H9 (cell line): ENCODE measurements at regions not wholly inside any gene's neighbourhood (a gene's known extent, or its start where the extent isn't known, plus 50 kb on each side); places are given as distances from the start of the nearest gene placed in this dataset.

Source experiments
- DNase-seq: peaks from one replicate; pipeline ENCODE4 v3.0.0-alpha.2; 2017
- H2AFZ ChIP-seq: one replicate; pipeline ENCODE4 v1.6.1; 2013; ENCODE audit warnings: mild to moderate bottlenecking, low read length, control low read depth, moderate library complexity
- H2AK5ac ChIP-seq: 2 replicates; pipeline ENCODE4 v1.6.1; 2013; ENCODE audit warnings: low read length, control low read depth, mixed read lengths; ENCODE audit not compliant: insufficient read length
- H2BK120ac ChIP-seq: one replicate; pipeline ENCODE4 v1.6.1; 2013; ENCODE audit warnings: low read depth, mild to moderate bottlenecking, low read length, control low read depth, inconsistent platforms; ENCODE audit not compliant: poor library complexity, severe bottlenecking
- H2BK12ac ChIP-seq: 2 replicates; pipeline ENCODE4 v1.6.1; 2013; ENCODE audit warnings: low read length, control low read depth, mixed read lengths, low read depth; ENCODE audit not compliant: insufficient read length
- H2BK15ac ChIP-seq: 2 replicates; pipeline ENCODE4 v1.6.1; 2013; ENCODE audit warnings: low read depth, low read length, control low read depth
- H2BK20ac ChIP-seq: one replicate; pipeline ENCODE4 v1.6.1; 2013; ENCODE audit warnings: low read depth, mild to moderate bottlenecking, low read length, control low read depth, inconsistent platforms; ENCODE audit not compliant: poor library complexity, severe bottlenecking
- H2BK5ac ChIP-seq: 2 replicates; pipeline ENCODE4 v1.6.1; 2013; ENCODE audit warnings: low read length, control low read depth, mixed read lengths; ENCODE audit not compliant: insufficient read length
- H3K14ac ChIP-seq: 2 replicates; pipeline ENCODE4 v1.6.1; 2013; ENCODE audit warnings: low read length, control low read depth; ENCODE audit not compliant: insufficient read depth
- H3K18ac ChIP-seq: 2 replicates; pipeline ENCODE4 v1.6.1; 2013; ENCODE audit warnings: low read depth, mild to moderate bottlenecking, mixed read lengths, low read length, control low read depth; ENCODE audit not compliant: insufficient read length
- H3K23ac ChIP-seq: 2 replicates; pipeline ENCODE4 v1.6.1; 2013; ENCODE audit warnings: low read length, control low read depth, mixed read lengths, low read depth; ENCODE audit not compliant: insufficient read length
- H3K23me2 ChIP-seq: 2 replicates; pipeline ENCODE4 v1.6.1; 2013; ENCODE audit warnings: low read depth, mild to moderate bottlenecking, mixed read lengths, low read length, control low read depth; ENCODE audit not compliant: insufficient read length, poor library complexity, severe bottlenecking
- H3K27ac ChIP-seq: 2 replicates; pipeline ENCODE4 v1.5.1; 2013; ENCODE audit warnings: low read length, control low read depth, mixed read lengths, low read depth; ENCODE audit not compliant: insufficient read length
- H3K27me3 ChIP-seq: 2 replicates; pipeline ENCODE4 v1.6.1; 2013; ENCODE audit warnings: low read length, control low read depth, inconsistent platforms; ENCODE audit not compliant: insufficient read depth
- H3K4ac ChIP-seq: 2 replicates; pipeline ENCODE4 v1.6.1; 2013; ENCODE audit warnings: low read depth, mild to moderate bottlenecking, control low read depth, inconsistent platforms, low read length, moderate library complexity
- H3K4me1 ChIP-seq: 2 replicates; pipeline ENCODE4 v1.6.1; 2013; ENCODE audit warnings: low read length, control low read depth, inconsistent platforms; ENCODE audit not compliant: insufficient read depth
- H3K4me2 ChIP-seq: 2 replicates; pipeline ENCODE4 v1.6.1; 2013; ENCODE audit warnings: low read length, control low read depth, mixed read lengths; ENCODE audit not compliant: insufficient read length, insufficient read depth
- H3K56ac ChIP-seq: 2 replicates; pipeline ENCODE4 v1.6.1; 2013; ENCODE audit warnings: low read depth, mild to moderate bottlenecking, mixed read lengths, low read length, control low read depth; ENCODE audit not compliant: insufficient read length
- H3K79me1 ChIP-seq: 2 replicates; pipeline ENCODE4 v1.6.1; 2013; ENCODE audit warnings: low read depth, mild to moderate bottlenecking, moderate library complexity, low read length, control low read depth, inconsistent platforms; ENCODE audit not compliant: insufficient read depth, poor library complexity, severe bottlenecking
- H3K79me2 ChIP-seq: 2 replicates; pipeline ENCODE4 v1.6.1; 2013; ENCODE audit warnings: low read length, control low read depth, inconsistent platforms; ENCODE audit not compliant: insufficient read depth
- H3K9ac ChIP-seq: 2 replicates; pipeline ENCODE4 v1.6.1; 2013; ENCODE audit warnings: low read length, control low read depth, mixed read lengths; ENCODE audit not compliant: insufficient read length; ENCODE audit errors: extremely low read depth
- H3K9me3 ChIP-seq: one replicate; pipeline ENCODE4 v1.6.1; 2013; ENCODE audit warnings: low read depth, low read length, inconsistent platforms; ENCODE audit not compliant: control insufficient read depth
- H3T11ph ChIP-seq: one replicate; pipeline ENCODE4 v1.6.1; 2013; ENCODE audit warnings: mild to moderate bottlenecking, low read length, control low read depth, inconsistent platforms
- H4K20me1 ChIP-seq: one replicate; pipeline ENCODE4 v1.6.1; 2013; ENCODE audit not compliant: control insufficient read depth, insufficient read length, insufficient read depth
- H4K5ac ChIP-seq: 2 replicates; pipeline ENCODE4 v1.6.1; 2013; ENCODE audit warnings: low read depth, mild to moderate bottlenecking, mixed read lengths, low read length, control low read depth; ENCODE audit not compliant: insufficient read length
- H4K8ac ChIP-seq: replicated peaks from 2 replicates; pipeline ENCODE4 v1.6.1; 2013; ENCODE audit warnings: low read length, control low read depth, mixed read lengths, low read depth; ENCODE audit not compliant: insufficient read length
- H4K91ac ChIP-seq: 2 replicates; pipeline ENCODE4 v1.6.1; 2013; ENCODE audit warnings: low read depth, mild to moderate bottlenecking, moderate library complexity, mixed read lengths, low read length, control low read depth; ENCODE audit not compliant: insufficient read length
- H3K27ac Mint-ChIP-seq, 3 experiments: 2 replicates in 2 of 3; 3 replicates in 1 of 3; pipeline ENCODE4 v1.8.0; 2020 to 2021; ENCODE audit warnings: mixed read lengths in 3 of 3, mild to moderate bottlenecking in 1 of 3, moderate library complexity in 1 of 3
- H3K27me3 Mint-ChIP-seq: 2 replicates; pipeline ENCODE4 v1.8.0; 2021; ENCODE audit warnings: low read depth, mild to moderate bottlenecking, moderate library complexity, mixed read lengths
- H3K36me3 Mint-ChIP-seq, 3 experiments: 2 replicates in 2 of 3; 3 replicates in 1 of 3; pipeline ENCODE4 v1.8.0; 2020 to 2021; ENCODE audit warnings: low read depth in 3 of 3, mixed read lengths in 3 of 3; ENCODE audit not compliant: insufficient read depth in 1 of 3
- H3K4me1 Mint-ChIP-seq, 2 experiments: 2 replicates each; pipeline ENCODE4 v1.8.0; 2020; ENCODE audit warnings: mixed read lengths in 2 of 2
- H3K4me3 Mint-ChIP-seq, 2 experiments: 2 replicates in 1 of 2; 3 replicates in 1 of 2; pipeline ENCODE4 v1.8.0; 2020 to 2021; ENCODE audit warnings: mild to moderate bottlenecking in 2 of 2, mixed read lengths in 2 of 2, moderate library complexity in 1 of 2
- H3K9me3 Mint-ChIP-seq, 2 experiments: 2 replicates in 1 of 2; 3 replicates in 1 of 2; pipeline ENCODE4 v1.8.0; 2020; ENCODE audit warnings: mild to moderate bottlenecking in 2 of 2, mixed read lengths in 2 of 2, moderate library complexity in 1 of 2
- WGBS: extraction: QIAGEN DNeasy Blood & Tissue Kit; methylation state at CpG from one replicate; pipeline ENCODE4 v1.1.7; 2013; ENCODE audit warnings: missing lambda C conversion rate, low lambda C conversion rate, mixed read lengths; ENCODE audit not compliant: insufficient read length; ENCODE audit errors: extremely low coverage; 5-methylcytosine and 5-hydroxymethylcytosine counted together
- TF ChIP-seq, protein P1 (sequence below): fragments of 200-600 bp; sonication (generic); conservative IDR thresholded peaks from 3 replicates; pipeline ENCODE4 v1.8.0; 2021; ENCODE audit warnings: antibody characterized with exemption, mild to moderate bottlenecking

DNA sequence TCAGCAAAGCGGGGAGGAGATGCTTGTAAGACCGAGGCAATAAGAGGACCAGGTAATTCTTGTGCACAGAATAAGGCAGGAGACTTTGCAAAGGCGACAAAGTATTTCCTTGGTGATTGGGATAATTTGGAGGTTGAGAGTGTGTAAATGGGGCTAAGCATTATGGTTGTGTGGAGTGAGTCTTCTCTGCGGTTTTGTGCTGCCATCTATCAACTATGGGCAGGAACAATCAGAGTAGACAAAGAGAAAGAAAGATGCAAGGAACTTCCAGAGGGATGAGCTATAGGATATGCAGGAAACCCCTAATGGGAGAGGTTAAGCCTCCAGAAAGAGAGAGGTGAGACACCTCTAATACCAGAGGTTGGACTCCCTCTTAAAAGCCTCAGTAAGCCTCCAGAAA is 339.8 kb downstream of the PAPSS1 start:
- WGBS: no CpG with 5 or more reads among the region's 4 CpGs
- Histone ChIP-seq H3K14ac (no peak overlapping the region), H3K9me3 (no peaks in the 10 kb centered on the region), H3K23me2 (no peaks in the 10 kb centered on the region), H3K9ac (no peak overlapping the region), H3K27ac (no peak overlapping the region), H3K23ac (no peak overlapping the region), H3T11ph (no peak overlapping the region), H4K91ac (no peak overlapping the region), H3K27me3 (no peaks in the 10 kb centered on the region), H3K56ac (no peak overlapping the region), H2BK120ac (peak overlapping the region; percentile 81), H4K8ac (no peak overlapping the region), H3K79me1 (no peaks in the 10 kb centered on the region), H3K4ac (no peak overlapping the region), H2BK15ac (no peak overlapping the region), H3K18ac (no peak overlapping the region), H2AK5ac (no peak overlapping the region), H3K4me2 (no peak overlapping the region), H2BK5ac (no peak overlapping the region), H3K79me2 (no peaks in the 10 kb centered on the region), H2BK20ac (peak overlapping the region; percentile 93), H4K5ac (no peak overlapping the region), H2AFZ (no peak overlapping the region), H2BK12ac (no peak overlapping the region), H4K20me1 (no peaks in the 10 kb centered on the region), H3K4me1 (no peaks in the 10 kb centered on the region)
- Mint-ChIP-seq H3K9me3 (peaks cover 0 to 2% of the 10 kb centered on the region in 2 experiments; a peak in 1 of 5 replicates), H3K4me3 (no peak overlapping the region; a peak in 1 of 5 replicates), H3K27ac (peak overlapping the region in 1 of 3 experiments; percentile 82; a peak in 1 of 7 replicates), H3K27me3 (peaks cover 2% of the 10 kb centered on the region; the same call in 1 of the 2 replicates), H3K4me1 (peaks cover 5 to 10% of the 10 kb centered on the region in 2 experiments), H3K36me3 (no peaks in the 10 kb centered on the region; a peak in 2 of 7 replicates)
- no peak for DNase-seq
- TF ChIP-seq, protein P1, sequence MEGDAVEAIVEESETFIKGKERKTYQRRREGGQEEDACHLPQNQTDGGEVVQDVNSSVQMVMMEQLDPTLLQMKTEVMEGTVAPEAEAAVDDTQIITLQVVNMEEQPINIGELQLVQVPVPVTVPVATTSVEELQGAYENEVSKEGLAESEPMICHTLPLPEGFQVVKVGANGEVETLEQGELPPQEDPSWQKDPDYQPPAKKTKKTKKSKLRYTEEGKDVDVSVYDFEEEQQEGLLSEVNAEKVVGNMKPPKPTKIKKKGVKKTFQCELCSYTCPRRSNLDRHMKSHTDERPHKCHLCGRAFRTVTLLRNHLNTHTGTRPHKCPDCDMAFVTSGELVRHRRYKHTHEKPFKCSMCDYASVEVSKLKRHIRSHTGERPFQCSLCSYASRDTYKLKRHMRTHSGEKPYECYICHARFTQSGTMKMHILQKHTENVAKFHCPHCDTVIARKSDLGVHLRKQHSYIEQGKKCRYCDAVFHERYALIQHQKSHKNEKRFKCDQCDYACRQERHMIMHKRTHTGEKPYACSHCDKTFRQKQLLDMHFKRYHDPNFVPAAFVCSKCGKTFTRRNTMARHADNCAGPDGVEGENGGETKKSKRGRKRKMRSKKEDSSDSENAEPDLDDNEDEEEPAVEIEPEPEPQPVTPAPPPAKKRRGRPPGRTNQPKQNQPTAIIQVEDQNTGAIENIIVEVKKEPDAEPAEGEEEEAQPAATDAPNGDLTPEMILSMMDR: no peak
